Eye (tissue), 1 donor: ENCODE measurements at regions not wholly inside any gene's neighbourhood (a gene's known extent, or its start where the extent isn't known, plus 50 kb on each side); places are given as distances from the start of the nearest gene placed in this dataset.

Experiments used
- DNase-seq: peaks from one replicate; pipeline ENCODE4 v3.0.0-alpha.2; 2015

DNA sequence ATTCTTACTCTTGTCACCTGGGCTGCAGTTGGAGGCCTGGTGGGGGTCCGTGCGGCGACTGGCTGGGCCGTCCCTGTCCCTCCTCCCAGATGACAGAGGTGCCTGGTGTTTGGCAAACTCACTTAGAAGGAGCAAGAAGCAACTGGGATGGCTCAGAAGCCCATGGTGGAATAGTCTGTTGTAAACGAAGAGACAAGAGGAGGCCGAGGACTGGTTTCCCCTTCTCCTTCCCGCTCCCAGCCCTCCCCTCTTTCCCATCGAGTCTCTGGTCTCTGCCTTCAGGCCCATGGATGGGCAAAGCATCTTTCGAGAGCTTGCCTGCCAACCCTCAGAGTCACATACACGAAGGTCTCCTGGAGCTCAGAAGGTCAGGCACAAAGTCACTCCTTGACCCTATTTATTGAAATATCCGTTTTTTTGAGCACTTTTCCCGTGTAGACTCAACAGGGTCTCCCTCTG, 364.4 kb downstream of the SEC14L1 start:
- DNase-seq, result no peak

DNA sequence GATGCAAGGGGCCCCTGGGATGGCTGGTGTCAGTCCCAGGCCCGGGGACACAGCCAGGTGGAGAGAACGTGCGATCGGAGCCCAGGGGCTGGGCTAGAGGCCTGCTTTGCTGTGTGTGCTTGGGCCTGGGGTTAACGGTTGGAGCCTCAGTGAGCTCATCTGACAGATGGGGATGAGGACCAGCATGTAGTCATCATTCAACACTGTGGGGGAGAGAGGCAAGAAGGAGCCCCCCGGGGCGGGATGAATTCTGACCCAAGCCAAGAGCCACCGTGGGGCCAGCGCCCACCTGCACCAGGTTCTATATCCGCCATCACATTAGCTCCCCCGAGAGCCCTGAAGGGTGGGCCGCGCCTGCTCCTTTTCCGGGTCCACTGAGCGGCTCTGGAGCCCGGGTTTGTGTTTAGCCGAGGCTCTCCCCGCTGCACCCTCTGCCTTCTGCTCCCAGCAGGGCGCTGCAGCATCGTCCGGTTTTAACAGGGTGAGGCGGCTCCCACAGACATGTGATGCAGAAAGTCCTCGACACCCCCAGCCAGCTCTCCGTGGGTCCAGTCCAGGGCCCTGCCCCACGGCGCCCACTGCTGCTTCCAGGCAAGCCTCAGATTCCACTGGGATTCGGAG, 365.7 kb downstream of the SEC14L1 start:
- DNase-seq, result no peak

DNA sequence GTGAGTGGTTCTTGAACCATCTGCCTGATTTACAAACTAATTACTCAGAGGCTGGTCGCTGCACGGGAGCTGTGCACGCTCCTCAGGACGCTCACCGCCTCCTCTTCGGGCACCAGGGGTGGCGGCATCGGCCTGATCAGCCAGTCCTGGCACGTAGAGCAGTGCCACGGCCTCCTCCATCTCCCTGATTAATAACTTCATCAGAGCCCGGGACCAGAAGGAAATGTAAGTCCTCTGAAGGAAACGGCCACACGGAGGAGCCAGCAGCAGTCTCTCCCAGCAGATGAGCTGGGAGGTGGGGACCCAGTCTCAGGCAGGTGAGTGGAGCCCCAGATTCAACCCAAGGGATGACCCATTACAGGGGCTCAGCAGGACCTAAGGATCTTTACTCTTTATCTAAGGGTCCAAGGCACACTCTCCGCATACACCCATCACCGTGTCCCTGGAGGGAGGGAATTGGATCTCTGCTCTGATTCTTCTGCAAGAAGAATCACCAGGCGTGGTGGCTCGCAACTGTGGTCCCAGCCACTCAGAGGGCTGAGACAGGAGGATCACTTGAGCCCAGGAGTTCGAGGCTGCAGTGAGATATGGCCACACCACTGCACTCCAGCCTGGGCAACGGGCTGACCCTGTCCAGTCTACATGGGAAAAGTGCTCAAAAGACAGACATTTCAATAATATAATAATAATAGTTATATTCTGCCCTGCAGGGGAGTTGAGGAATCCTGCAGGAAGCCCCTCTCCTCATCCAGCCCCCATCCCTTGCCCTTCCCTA, 366.5 kb downstream of the SEC14L1 start:
- peak; percentile 51 for DNase-seq

DNA sequence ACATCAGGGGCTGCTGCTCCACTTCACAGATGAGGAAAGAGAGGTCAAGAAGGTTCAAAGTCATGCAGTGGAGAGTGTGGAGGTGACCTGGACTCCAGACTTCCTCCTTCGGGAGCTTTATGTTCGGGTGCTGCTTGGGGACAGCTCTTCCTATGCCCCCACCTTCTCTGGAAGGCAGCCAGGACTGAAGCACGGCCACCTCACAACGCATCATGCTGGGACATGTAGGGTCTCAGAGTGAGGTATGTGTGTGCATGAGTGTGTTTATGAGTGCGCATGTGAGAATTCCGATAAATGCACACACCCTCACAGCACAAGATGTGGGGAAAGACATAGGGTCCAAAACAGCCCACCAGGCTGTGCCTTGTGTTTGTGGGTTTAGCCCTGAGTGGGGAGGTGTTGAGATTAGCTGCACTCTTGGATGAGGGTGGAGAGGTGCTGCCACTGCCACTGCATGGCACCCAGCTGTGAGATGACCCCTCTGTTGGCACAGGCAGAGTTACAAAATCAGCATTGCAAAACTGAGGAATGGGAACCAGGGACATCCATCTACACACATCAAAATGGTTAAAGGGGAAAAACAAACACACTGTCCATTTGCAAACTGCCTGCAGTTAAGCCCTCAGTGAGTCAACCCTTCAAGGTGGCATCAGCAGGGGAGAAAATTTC, 367.4 kb downstream of the SEC14L1 start:
- no peak for DNase-seq

DNA sequence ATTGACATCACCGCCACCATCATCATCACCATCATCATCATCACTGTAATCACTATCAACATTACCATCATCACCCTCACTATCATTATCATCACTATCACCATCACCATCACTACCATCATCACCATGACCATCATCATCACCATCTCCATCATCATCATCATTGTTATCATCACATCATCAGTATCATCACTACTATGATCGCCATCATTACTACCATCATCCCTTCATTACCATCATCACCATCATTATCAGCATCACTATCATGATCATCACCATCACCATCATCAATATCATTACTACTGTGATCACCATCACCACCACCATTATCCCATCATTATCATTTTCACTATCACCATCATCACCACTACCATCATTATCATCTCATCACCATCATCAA, 368.3 kb downstream of the SEC14L1 start:
- no peak for DNase-seq

DNA sequence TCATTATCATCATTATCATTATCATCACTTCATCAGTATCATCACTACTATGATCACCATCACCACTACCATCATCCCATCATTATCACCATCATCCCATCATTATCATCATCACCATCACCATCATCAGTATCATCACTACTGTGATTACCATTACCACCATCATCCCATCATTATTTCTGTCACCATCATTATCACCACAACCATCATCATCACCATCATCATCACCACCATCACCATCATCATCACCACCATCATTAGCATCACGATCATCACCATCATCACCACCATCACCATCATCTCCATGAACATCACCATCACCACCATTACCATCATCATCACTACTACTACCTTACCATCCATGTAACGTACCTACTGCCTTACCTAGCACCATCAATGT, 368.8 kb downstream of the SEC14L1 start:
- no peak for DNase-seq

DNA sequence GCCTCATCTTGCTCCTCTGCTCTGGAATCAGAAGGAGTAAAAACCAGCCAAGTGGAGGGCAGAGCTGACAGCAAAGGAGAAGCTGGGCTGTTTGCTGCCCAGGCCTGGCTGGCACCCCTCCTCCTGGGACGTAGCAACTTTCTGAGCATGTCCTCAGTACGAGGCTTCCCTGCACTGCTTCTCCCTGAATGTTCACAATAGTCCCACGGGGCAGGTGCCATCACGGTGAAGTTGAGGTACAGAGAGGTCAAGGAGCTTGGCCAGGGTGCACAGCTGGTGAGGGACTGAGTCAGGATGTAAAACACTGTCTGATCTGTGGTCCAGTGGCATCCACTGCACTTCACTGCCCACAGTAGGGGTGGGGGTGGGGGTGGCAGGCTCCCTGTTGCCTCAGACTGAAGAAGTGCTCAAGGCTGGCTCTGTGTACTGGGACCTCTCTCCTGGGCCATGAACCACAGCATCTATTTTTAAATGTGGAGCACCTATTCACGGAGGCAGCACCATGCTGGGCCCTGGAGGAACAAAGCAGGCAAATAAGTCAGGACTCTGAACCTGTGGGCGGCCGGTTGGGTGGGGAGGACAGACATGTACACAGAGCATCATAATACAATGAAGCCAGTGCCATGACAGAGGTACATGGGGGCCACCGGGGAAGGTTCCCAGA, 369.5 kb downstream of the SEC14L1 start:
- DNase-seq, result no peak

DNA sequence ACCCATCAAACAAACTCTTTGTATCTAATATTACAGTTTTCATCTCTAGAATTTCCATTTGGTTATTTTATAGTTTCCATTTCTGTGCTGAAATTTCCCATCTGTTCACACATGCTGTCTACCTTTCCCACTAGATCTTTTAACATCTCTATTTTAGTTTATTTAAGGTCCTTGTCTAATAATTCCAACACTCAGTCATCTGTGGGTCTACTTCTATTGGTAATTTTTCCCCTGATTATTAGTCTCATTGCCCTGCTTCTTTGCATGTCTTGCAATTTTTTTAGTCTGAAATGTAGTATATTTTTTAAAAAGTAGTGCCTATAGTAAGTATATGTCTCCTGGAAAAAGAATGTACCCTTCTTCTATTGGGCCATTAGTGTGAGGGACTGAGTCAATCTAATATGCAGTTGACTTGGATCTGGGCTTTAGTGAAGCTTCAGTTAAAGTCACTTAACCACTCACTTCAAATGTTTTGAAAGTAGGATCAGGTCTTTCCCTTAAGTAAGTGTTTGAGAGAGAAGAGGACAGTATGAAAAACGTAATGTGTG, 370.8 kb downstream of the SEC14L1 start:
- DNase-seq, result no peak

DNA sequence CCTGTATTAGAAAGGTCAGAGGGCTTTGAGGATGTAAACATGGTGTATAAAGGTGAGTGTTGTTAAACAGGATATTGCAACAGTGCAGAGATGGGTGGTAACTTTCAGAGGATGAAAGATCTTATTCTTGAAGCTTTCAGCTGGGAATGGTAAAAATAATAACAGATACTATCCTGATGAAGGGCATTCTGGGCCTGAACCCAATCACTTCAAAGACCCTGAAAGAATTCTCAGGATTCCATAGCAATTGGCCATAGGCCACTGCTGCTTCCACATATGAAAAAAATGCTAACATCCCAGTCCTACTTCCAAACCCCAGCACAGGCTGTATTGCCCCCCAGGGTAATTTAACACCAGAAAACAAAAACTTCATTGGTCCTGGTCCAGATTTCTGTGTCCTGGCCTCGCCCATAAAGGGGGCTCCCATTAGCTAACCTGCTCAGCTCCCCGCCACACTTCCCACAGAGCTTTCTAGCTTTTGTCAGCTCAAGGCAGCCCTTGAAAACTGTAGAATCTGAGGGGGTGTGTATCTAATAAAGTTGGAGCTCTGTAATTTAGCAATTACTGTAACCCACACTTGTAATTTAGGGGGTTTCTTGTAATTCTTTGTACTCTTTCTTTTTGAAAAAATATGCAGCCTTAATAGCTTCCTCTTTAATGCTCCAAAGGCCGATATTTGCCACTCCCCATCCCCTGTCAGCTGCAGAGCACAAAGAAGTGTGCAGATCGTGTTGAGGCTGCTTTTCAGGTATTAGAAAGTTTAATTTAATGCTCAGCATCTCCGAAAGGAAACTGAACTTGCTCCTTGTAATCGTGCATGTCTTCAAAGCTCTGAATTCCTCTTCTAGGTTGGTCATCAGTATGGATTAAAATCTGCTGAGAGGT, 371.5 kb downstream of the SEC14L1 start:
- DNase-seq, result no peak

DNA sequence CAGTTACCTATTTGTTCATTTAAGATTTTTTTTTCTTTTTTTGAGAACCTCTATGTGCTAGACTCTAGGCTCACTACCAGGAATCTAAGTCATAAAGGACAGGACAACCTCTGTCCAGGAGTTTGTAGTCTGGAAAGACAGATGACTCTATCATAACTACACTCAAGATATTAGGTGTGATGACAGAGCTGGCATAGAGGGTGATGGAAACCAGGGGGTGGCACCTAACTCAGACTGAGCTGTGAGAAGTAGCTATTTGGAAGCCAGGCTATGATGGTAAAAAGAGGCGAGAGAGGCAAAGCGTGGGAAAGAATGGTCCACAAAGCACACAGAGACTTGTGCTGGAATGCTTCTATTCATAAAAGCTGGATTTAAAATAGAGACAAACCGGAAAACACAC, 372.3 kb downstream of the SEC14L1 start:
- no peak for DNase-seq

DNA sequence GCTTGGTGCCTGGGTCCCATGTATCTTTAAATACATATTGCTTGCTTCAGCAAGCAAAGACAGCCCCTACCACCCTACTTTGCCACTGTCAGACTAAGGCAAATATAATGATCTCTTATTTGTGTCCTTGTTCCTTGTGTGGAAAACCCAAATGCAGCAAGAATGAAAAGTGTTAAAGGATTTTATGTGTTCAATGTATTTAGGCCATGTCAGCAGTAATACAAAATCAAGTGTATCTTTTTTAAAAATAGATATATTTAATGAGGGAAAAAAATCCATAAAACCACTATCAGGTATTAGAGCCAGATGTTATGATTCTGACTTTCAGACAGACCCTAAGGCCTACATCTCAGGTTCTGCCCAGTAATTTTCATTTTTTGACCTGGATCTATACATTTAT, 374.5 kb downstream of the SEC14L1 start:
- no peak for DNase-seq

DNA sequence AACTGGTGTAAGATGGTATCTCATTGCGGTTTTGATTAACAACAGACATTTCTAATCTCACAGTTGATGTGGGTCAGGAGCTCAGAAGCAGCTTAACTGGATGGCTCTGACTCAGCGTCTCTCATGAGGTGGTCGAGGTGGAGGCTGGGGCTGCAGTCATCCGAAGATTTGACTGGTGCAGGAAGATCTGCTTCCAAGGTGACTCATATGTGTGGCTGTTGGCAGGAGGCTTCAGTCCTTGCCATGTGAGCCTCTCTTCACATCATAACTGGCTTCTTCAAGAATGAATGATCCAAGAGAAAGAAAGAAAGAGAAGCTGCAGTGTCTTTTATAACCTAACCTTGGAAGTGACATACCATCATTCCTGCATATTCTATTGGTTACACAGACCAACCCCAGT, 376.1 kb downstream of the SEC14L1 start:
- DNase-seq, result no peak

DNA sequence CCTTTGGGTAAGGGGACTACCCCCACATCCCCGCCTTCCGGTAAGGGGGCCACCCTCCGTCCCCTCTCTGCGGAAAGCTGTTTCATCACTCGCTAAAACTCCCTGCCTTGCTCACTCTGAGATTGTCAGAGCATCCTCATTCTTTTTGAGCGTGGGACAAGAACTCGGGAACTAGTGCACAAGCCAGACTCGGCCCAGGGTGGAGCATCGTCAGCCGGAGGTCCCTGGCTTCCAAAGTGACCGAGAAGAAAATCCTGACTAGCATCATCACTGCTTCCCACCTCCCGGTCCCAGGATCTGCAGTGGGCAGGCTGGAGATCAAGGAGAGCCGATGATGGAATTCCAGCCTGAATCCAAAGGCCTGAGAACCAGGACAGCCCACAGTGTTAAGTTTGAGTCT, 380.3 kb downstream of the SEC14L1 start:
- no peak for DNase-seq

DNA sequence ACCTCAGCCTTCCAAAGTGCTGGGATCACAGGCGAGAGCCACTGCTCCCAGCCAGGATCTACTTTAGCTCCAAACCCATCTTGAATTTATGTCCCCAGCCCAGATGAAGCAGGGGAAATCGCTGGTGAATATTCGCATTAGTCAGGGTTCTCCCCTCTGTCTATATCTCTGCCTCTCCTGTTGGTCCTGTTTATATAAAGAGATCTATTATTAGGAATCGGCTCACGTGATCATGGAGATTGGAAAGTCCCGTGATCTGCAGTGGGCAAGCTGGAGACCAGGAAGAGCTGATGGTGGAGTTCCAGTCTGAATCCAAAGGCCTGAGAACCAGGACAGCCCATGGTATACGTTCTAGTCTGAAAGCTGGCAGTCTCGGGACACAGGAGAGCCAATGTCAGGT, 382.8 kb downstream of the SEC14L1 start:
- no peak for DNase-seq

DNA sequence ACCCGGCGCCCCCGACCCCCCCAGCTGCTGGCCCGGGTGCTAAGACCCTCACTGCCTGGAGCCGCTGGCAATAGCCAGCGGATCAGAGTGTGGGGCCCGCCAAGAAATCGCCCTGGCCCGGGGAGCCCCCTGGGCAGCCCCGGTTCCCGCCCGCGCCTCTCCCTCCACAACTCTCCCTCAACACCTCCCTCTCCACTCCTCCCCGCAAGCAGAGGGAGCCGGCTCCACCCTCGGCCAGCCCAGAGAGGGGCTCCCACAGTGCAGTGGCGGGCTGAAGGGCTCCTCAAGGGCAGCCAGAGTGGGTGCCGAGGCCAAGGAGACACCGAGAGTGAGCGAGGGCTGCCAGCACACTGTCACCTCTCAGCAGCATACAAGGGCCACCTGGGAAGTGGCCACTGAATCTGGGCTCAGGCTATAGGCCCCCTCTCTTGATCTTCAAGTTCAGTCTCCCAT, 385.5 kb downstream of the SEC14L1 start:
- DNase-seq, result no peak

DNA sequence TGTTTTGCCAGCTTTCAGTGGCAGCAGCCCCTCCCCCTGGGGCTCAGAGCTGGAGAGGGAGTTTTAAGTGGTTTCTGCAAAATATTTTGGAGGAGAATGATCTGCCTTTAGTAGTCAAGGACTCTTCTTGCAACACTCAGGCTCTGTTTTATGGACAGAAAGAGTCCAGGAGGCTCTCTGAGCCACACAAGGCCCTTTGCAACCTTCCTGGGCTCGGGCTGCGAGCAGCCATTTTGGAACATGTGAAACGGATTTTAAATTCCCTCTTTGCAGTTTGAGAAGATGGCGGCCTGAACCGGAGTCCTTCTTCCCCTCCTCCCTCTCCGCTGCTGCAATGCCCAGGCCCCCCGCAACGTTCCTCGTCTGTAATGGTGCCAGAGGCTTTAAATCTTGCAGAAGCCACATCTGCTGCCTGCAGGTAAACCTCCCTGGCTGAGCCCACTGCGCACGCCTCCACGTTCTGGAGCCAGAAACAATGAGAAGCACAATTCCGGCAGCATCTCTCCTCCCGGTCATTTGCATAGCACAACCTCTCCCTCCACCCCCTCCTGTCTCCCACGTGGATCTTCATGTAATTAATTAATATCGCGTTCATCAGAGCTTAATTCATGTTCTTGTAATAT, 386.1 kb downstream of the SEC14L1 start:
- no peak for DNase-seq

DNA sequence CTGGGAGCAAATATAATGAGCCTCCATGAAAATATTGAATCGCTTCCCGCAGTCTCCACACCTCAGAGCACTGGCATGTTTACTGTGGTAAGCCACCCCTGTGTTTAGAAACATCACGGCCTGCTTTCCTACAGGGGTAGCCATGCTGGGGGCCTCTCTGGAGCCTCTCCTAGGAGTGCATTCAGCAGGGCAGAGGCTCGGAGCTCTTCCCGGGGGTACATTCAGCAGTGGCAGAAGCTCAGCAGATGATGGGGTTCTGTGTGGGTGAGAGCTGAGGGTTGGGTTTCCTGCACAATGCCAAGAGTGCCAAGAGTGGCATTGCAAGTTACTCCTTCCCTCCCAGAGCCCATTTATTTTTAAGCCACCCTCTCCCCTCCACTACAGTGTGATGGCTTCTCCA, 386.6 kb downstream of the SEC14L1 start:
- DNase-seq, result no peak

DNA sequence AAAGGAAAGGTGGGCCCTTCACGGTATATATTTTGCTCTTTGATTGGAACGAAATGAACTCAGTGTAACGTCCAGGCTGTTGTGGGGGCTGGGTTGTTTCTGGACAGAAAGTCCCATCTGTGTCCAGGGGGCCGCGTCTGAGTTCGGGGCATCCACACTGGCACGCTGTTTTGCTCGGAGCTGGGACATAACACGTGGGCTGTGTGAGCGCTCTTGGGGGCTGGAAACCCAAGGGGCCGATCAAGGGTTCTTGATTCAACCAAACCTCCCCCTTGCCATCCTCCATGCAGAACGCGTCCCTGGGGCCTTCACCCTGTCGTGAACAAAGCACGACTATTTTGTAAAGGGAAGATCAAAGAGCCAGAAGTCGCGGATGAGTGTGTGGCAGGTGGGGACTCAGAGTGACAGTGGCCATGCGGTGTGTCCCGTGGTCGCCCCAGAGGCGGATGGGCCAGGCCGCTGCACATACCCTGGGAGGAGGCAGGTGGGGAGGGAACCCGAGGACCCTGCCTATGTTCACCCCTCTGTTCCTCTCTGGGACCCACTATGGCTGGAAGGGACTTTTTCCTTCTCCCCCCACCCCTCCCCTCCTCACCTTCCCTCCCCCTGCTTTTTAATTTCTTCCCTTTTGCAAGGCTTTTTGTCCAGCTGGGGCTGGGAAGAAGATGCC, 387.2 kb downstream of the SEC14L1 start:
- DNase-seq, result peak; percentile 22

DNA sequence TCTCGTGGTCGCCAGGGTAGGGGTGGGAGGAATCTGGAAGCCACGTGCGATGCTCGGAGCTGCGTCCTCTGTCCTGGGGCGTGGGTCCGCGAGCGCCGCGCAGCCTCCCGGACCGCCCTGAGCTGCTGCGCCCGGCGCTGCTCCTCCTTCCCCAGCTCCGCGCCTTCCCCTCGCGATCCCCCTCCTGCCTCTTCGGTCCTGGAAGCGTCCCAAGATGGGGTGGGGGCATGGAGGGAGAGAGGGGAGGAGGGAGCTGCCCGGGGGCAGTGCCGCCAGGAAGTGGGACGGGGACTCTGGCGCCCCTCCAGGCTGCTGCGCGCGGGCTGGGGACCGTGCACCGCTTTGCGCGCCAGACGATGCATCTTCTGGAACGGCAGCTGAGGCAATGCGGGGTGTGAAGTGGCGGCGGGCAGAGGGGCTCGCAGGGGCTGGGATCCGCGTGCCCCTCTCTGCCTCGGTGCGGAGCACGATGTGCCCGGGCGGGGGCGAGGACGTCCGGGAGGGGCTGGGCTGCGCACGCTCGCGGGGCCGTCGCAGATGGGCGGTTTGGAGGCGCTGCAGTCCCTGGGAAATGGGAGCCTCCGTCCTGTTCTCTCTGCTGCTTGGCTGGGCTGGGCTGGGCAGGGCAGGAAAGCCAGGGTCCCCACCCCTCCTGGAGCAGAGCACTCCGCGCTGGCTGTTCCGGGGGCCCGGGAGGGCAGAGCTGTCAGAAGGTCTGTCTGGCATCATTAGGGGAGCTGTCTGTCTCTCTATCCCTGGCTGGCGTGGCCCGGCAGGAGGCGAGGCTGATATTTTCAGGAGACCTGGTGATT, 388.0 kb downstream of the SEC14L1 start:
- DNase-seq, result peak; percentile 93

DNA sequence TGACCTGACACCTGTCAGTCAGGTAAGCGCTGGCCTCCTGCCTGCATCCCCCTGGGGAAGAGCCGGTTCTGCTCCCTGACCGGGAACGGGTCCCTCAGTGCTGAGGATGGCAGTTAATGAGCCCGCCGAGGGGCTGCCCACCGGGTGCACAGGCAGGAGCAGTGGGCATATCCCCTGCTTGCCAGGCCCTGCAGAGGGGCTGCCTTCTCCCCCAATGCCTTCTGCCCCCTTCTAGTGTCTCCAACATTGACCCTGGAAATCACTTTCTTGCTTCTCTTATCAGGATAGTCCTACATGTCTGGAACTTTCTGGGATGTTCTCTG, 388.5 kb downstream of the SEC14L1 start:
- DNase-seq, result no peak
